ENCODE measurements at regions not wholly inside any gene's neighbourhood (a gene's known extent, or its start where the extent isn't known, plus 50 kb on each side); places are given as distances from the start of the nearest gene placed in this dataset.

GRCh38 chr3:86648087-86648486, 342.9 kb downstream of the VGLL3 start:
- Histone ChIP-seq H2AFZ (no peak overlapping the region), H3K4me1 (ENCODE audit: insufficient read depth) (no peaks in the 10 kb centered on the region), H3K4me3 (no peak overlapping the region), H3K27ac (no peak overlapping the region), H3K9me3 (ENCODE audit: low read depth) (no peaks in the 10 kb centered on the region), H3K27me3 (no peaks in the 10 kb centered on the region), H3K4me2 (no peak overlapping the region), H3K79me2 (no peaks in the 10 kb centered on the region), H3K36me3 (replicated peaks; ENCODE audit: insufficient read depth, low read depth) (no peaks in the 10 kb centered on the region), H4K20me1 (ENCODE audit: insufficient read depth, poor library complexity, severe bottlenecking) (no peaks in the 10 kb centered on the region), H3K9me2 (replicated peaks; ENCODE audit: insufficient read depth) (no peaks in the 10 kb centered on the region)
- 97% methylated on average over 1 of the region's 1 CpG for WGBS (ENCODE audit: low lambda C conversion rate, missing lambda C conversion rate)
- no peak for TF ChIP-seq EZH2phosphoT487 (IDR thresholded peaks at IDR 0.05; ENCODE audit: low read depth, severe bottlenecking, unreplicated experiment)
- no peak for TF ChIP-seq EZH2 (IDR thresholded peaks at IDR 0.05; ENCODE audit: borderline replicate concordance)
- no peak for TF ChIP-seq CTCF (IDR thresholded peaks at IDR 0.05; ENCODE audit: poor library complexity)
- DNase-seq (ENCODE audit: low spot score): no peak

- Histone ChIP-seq H4K20me1 (ENCODE audit: insufficient read depth, poor library complexity, severe bottlenecking) (no peaks in the 10 kb centered on the region), H3K27me3 (no peaks in the 10 kb centered on the region), H3K9me2 (replicated peaks; ENCODE audit: insufficient read depth) (no peaks in the 10 kb centered on the region), H3K4me1 (ENCODE audit: insufficient read depth) (no peaks in the 10 kb centered on the region), H3K36me3 (replicated peaks; ENCODE audit: insufficient read depth, low read depth) (no peaks in the 10 kb centered on the region), H2AFZ (no peak overlapping the region), H3K79me2 (no peaks in the 10 kb centered on the region), H3K27ac (no peak overlapping the region), H3K9me3 (ENCODE audit: low read depth) (no peaks in the 10 kb centered on the region), H3K4me2 (no peak overlapping the region), H3K4me3 (no peak overlapping the region)
- no peak for DNase-seq (ENCODE audit: low spot score)
- WGBS (ENCODE audit: low lambda C conversion rate, missing lambda C conversion rate): 93% methylated on average over 2 of the region's 2 CpGs
- TF ChIP-seq EZH2phosphoT487 (IDR thresholded peaks at IDR 0.05; ENCODE audit: low read depth, severe bottlenecking, unreplicated experiment) (no peak), EZH2 (IDR thresholded peaks at IDR 0.05; ENCODE audit: borderline replicate concordance) (no peak), CTCF (IDR thresholded peaks at IDR 0.05; ENCODE audit: poor library complexity) (no peak)
Measured at GRCh38 chr3:86645756-86646155, 345.2 kb downstream of the VGLL3 start.

GRCh38 chr3:86634361-86634760, 356.6 kb downstream of the VGLL3 start:
- Histone ChIP-seq H3K79me2 (no peaks in the 10 kb centered on the region), H3K27me3 (no peaks in the 10 kb centered on the region), H3K4me2 (no peak overlapping the region), H3K9me3 (ENCODE audit: low read depth) (no peaks in the 10 kb centered on the region), H3K27ac (no peak overlapping the region), H3K9me2 (replicated peaks; ENCODE audit: insufficient read depth) (no peaks in the 10 kb centered on the region), H3K36me3 (replicated peaks; ENCODE audit: insufficient read depth, low read depth) (no peaks in the 10 kb centered on the region), H3K4me3 (no peak overlapping the region), H4K20me1 (ENCODE audit: insufficient read depth, poor library complexity, severe bottlenecking) (no peaks in the 10 kb centered on the region), H2AFZ (no peak overlapping the region), H3K4me1 (ENCODE audit: insufficient read depth) (no peaks in the 10 kb centered on the region)
- TF ChIP-seq EZH2phosphoT487 (IDR thresholded peaks at IDR 0.05; ENCODE audit: low read depth, severe bottlenecking, unreplicated experiment): no peak
- no peak for TF ChIP-seq CTCF (IDR thresholded peaks at IDR 0.05; ENCODE audit: poor library complexity)
- no peak for TF ChIP-seq EZH2 (IDR thresholded peaks at IDR 0.05; ENCODE audit: borderline replicate concordance)
- WGBS (ENCODE audit: low lambda C conversion rate, missing lambda C conversion rate): 85% methylated on average over 3 of the region's 3 CpGs
- no peak for DNase-seq (ENCODE audit: low spot score)

GRCh38 chr3:86629511-86629910, 361.4 kb downstream of the VGLL3 start:
- Histone ChIP-seq H3K4me2 (no peak overlapping the region), H3K9me2 (replicated peaks; ENCODE audit: insufficient read depth) (no peaks in the 10 kb centered on the region), H2AFZ (no peak overlapping the region), H4K20me1 (ENCODE audit: insufficient read depth, poor library complexity, severe bottlenecking) (no peaks in the 10 kb centered on the region), H3K4me3 (no peak overlapping the region), H3K4me1 (ENCODE audit: insufficient read depth) (no peaks in the 10 kb centered on the region), H3K27me3 (no peaks in the 10 kb centered on the region), H3K9me3 (ENCODE audit: low read depth) (no peaks in the 10 kb centered on the region), H3K36me3 (replicated peaks; ENCODE audit: insufficient read depth, low read depth) (no peaks in the 10 kb centered on the region), H3K27ac (no peak overlapping the region), H3K79me2 (no peaks in the 10 kb centered on the region)
- 68% methylated on average over 4 of the region's 4 CpGs for WGBS (ENCODE audit: low lambda C conversion rate, missing lambda C conversion rate)
- TF ChIP-seq EZH2 (IDR thresholded peaks at IDR 0.05; ENCODE audit: borderline replicate concordance): no peak
- no peak for TF ChIP-seq CTCF (IDR thresholded peaks at IDR 0.05; ENCODE audit: poor library complexity)
- no peak for TF ChIP-seq EZH2phosphoT487 (IDR thresholded peaks at IDR 0.05; ENCODE audit: low read depth, severe bottlenecking, unreplicated experiment)
- no peak for DNase-seq (ENCODE audit: low spot score)
